DMS 273 treated with DMSO at 0.1 percent for 48 hours (cell line): ENCODE measurements at regions not wholly inside any gene's neighbourhood (a gene's known extent, or its start where the extent isn't known, plus 50 kb on each side); places are given as distances from the start of the nearest gene placed in this dataset.

ENCODE experiments used
- DNase-seq: peaks from one replicate; lab custom pipeline; 2025; lab: John Stamatoyannopoulos, UW

GRCh38 chr17:77307479-77308198 is 166.9 kb downstream of the SEC14L1 start:
- DNase-seq = no peak

GRCh38 chr17:77308861-77309726 is 168.3 kb downstream of the SEC14L1 start:
- DNase-seq = no peak

GRCh38 chr17:77310336-77310735 is 169.6 kb downstream of the SEC14L1 start:
- DNase-seq = no peak

GRCh38 chr17:77311371-77311981 is 170.7 kb downstream of the SEC14L1 start:
- DNase-seq = no peak

- DNase-seq = no peak
Measured at GRCh38 chr17:77312061-77312701, 171.4 kb downstream of the SEC14L1 start.

- DNase-seq = no peak
Measured at GRCh38 chr17:77312786-77313599, 172.2 kb downstream of the SEC14L1 start.

GRCh38 chr17:77313831-77314230 is 173.1 kb downstream of the SEC14L1 start:
- no peak for DNase-seq

GRCh38 chr17:77314601-77315000 is 173.8 kb downstream of the SEC14L1 start:
- no peak for DNase-seq

- DNase-seq = no peak
Measured at GRCh38 chr17:77315010-77315409, 174.2 kb downstream of the SEC14L1 start.

- DNase-seq = no peak
Measured at GRCh38 chr17:77315551-77316190, 174.9 kb downstream of the SEC14L1 start.

- no peak for DNase-seq
Measured at GRCh38 chr17:77316191-77316641, 175.4 kb downstream of the SEC14L1 start.

- no peak for DNase-seq
Measured at GRCh38 chr17:77316651-77317050, 175.9 kb downstream of the SEC14L1 start.

- DNase-seq = no peak
Measured at GRCh38 chr17:77317091-77317750, 176.5 kb downstream of the SEC14L1 start.

- DNase-seq = no peak
Measured at GRCh38 chr17:77318021-77318420, 177.3 kb downstream of the SEC14L1 start.

GRCh38 chr17:77318491-77319210 is 177.9 kb downstream of the SEC14L1 start:
- DNase-seq = no peak

- no peak for DNase-seq
Measured at GRCh38 chr17:77319211-77320043, 178.7 kb downstream of the SEC14L1 start.

- DNase-seq = no peak
Measured at GRCh38 chr17:77320044-77320440, 179.3 kb downstream of the SEC14L1 start.

- DNase-seq = no peak
Measured at GRCh38 chr17:77320485-77321256, 179.9 kb downstream of the SEC14L1 start.
